GM19238 (cell line): ENCODE measurements at regions not wholly inside any gene's neighbourhood (a gene's known extent, or its start where the extent isn't known, plus 50 kb on each side); places are given as distances from the start of the nearest gene placed in this dataset.
"Not testable (repeated sequence)": the region's sequence is repeated elsewhere in the genome, so short reads cannot be mapped to it uniquely, and the experiment has no call there.

Experiments used
- DNase-seq: peaks from one replicate; pipeline ENCODE4 v3.0.0; 2011; ENCODE audit warnings: low spot score; ENCODE audit not compliant: insufficient read length

- no peak for DNase-seq
Observed at GRCh38 chr6:139538366-139538765, 163.9 kb upstream of the CITED2 start.

GRCh38 chr6:139536751-139537617, 162.5 kb upstream of the CITED2 start:
- no peak for DNase-seq

- DNase-seq: no peak
Observed at GRCh38 chr6:139534472-139535115, 160.1 kb upstream of the CITED2 start.

- no peak for DNase-seq
Observed at GRCh38 chr6:139533573-139534471, 159.4 kb upstream of the CITED2 start.

GRCh38 chr6:139533171-139533570, 158.7 kb upstream of the CITED2 start:
- no peak for DNase-seq

GRCh38 chr6:139531148-139532115, 157.0 kb upstream of the CITED2 start:
- DNase-seq: no peak

- no peak for DNase-seq
Observed at GRCh38 chr6:139530561-139530960, 156.1 kb upstream of the CITED2 start.

GRCh38 chr6:139529420-139529819, 155.0 kb upstream of the CITED2 start:
- no peak for DNase-seq

- no peak for DNase-seq
Observed at GRCh38 chr6:139528471-139528870, 154.0 kb upstream of the CITED2 start.

- no peak for DNase-seq
Observed at GRCh38 chr6:139525415-139525814, 151.0 kb upstream of the CITED2 start.

GRCh38 chr6:139523986-139524385, 149.5 kb upstream of the CITED2 start:
- DNase-seq: no peak

- DNase-seq: no peak
Observed at GRCh38 chr6:139522511-139523220, 148.2 kb upstream of the CITED2 start.

GRCh38 chr6:139521338-139521737, 146.9 kb upstream of the CITED2 start:
- no peak for DNase-seq

- no peak for DNase-seq
Observed at GRCh38 chr6:139520321-139520768, 145.9 kb upstream of the CITED2 start.

GRCh38 chr6:139519571-139520031, 145.2 kb upstream of the CITED2 start:
- DNase-seq: no peak

- no peak for DNase-seq
Observed at GRCh38 chr6:139519097-139519496, 144.6 kb upstream of the CITED2 start.

- no peak for DNase-seq
Observed at GRCh38 chr6:139518556-139519091, 144.2 kb upstream of the CITED2 start.

- DNase-seq: not testable (repeated sequence)
Observed at GRCh38 chr6:139517998-139518555, 143.6 kb upstream of the CITED2 start.

GRCh38 chr6:139515511-139515910, 141.1 kb upstream of the CITED2 start:
- no peak for DNase-seq
